Activated CD8-positive, alpha-beta T cell treated with anti-CD3 and anti-CD28 coated beads for 36 hours (primary cell): ENCODE measurements at regions not wholly inside any gene's neighbourhood (a gene's known extent, or its start where the extent isn't known, plus 50 kb on each side); places are given as distances from the start of the nearest gene placed in this dataset.

Experiments used
- ATAC-seq: fragments of 200-7000 bp; cut with Tn5 transposase; one replicate; pipeline ENCODE4 v1.10.0; 2021; ENCODE audit warnings: mild to moderate bottlenecking, moderate library complexity
- CTCF ChIA-PET: fragments of 350-600 bp; sonication (Branson Sonifier 250); formaldehyde crosslinking; loops from one replicate; lab custom pipeline; 2021; ENCODE audit warnings: antibody characterized with exemption; lab: Charles Lee
- POLR2A ChIA-PET: fragments of 350-600 bp; sonication (Branson Sonifier 250); formaldehyde crosslinking; loops from one replicate; lab custom pipeline; 2021; ENCODE audit warnings: antibody characterized with exemption; lab: Charles Lee
- DNase-seq: peaks from one replicate; pipeline ENCODE4 v3.0.0-alpha.2; 2020
- H3K27ac Mint-ChIP-seq: one replicate; pipeline ENCODE4 v1.8.0; 2021; ENCODE audit warnings: mild to moderate bottlenecking, mixed read lengths
- H3K27me3 Mint-ChIP-seq: one replicate; pipeline ENCODE4 v1.8.0; 2021; ENCODE audit warnings: mixed read lengths
- H3K36me3 Mint-ChIP-seq: one replicate; pipeline ENCODE4 v1.8.0; 2021; ENCODE audit warnings: low read depth, mixed read lengths
- H3K4me1 Mint-ChIP-seq: one replicate; pipeline ENCODE4 v1.8.0; 2021; ENCODE audit warnings: low read depth, mixed read lengths
- H3K4me3 Mint-ChIP-seq: one replicate; pipeline ENCODE4 v1.8.0; 2021; ENCODE audit warnings: mild to moderate bottlenecking, moderate library complexity, mixed read lengths
- H3K9me3 Mint-ChIP-seq: one replicate; pipeline ENCODE4 v1.8.0; 2021; ENCODE audit warnings: mixed read lengths
- intact Hi-C: fragments of 100-400 bp; cut with micrococcal nuclease; formaldehyde crosslinking; loops from one replicate; pipeline ENCODE4 v1.10.0; 2022
- TF ChIP-seq, protein P1 (sequence below): fragments of 200-600 bp; IDR thresholded peaks from one replicate; pipeline ENCODE4 v1.8.0; 2022; ENCODE audit warnings: antibody characterized with exemption, mild to moderate bottlenecking

DNA sequence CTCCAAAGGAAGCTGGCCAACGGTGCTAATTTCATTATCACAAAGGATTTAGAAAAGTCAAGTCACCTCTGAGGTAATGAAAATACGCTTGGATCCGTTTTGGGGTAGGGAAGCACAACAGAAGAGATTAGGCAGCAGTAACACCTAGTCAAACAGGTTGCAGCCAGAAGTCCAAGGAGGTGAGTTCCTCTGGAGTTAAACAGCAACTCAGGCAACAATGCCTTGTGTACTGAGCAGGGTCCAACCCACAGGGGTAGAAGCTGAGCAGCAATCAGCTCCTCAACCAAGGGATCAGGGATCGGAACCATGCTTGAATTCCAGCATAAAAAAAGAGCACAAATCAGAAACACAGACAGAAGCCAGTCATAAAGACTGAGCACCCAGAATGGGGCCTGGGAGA is 88.1 kb upstream of the SPRED1 start:
- Mint-ChIP-seq H3K4me3 (no peak overlapping the region), H3K27ac (no peak overlapping the region), H3K27me3 (peaks cover 20% of the 10 kb centered on the region), H3K9me3 (no peaks in the 10 kb centered on the region), H3K36me3 (no peaks in the 10 kb centered on the region), H3K4me1 (no peaks in the 10 kb centered on the region)
- TF ChIP-seq, protein P1, sequence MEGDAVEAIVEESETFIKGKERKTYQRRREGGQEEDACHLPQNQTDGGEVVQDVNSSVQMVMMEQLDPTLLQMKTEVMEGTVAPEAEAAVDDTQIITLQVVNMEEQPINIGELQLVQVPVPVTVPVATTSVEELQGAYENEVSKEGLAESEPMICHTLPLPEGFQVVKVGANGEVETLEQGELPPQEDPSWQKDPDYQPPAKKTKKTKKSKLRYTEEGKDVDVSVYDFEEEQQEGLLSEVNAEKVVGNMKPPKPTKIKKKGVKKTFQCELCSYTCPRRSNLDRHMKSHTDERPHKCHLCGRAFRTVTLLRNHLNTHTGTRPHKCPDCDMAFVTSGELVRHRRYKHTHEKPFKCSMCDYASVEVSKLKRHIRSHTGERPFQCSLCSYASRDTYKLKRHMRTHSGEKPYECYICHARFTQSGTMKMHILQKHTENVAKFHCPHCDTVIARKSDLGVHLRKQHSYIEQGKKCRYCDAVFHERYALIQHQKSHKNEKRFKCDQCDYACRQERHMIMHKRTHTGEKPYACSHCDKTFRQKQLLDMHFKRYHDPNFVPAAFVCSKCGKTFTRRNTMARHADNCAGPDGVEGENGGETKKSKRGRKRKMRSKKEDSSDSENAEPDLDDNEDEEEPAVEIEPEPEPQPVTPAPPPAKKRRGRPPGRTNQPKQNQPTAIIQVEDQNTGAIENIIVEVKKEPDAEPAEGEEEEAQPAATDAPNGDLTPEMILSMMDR: no peak
- POLR2A ChIA-PET: no interaction called here
- intact Hi-C loops: no loop called here
- ATAC-seq: no peak
- DNase-seq: no peak
- CTCF ChIA-PET: no interaction called here

- ATAC-seq (no peak), DNase-seq (no peak)
- no peaks in the 10 kb centered on the region for H3K36me3 Mint-ChIP-seq
- H3K27ac Mint-ChIP-seq: no peak overlapping the region
- ChIA-PET POLR2A (interaction anchor here (0.6 kb wide), 1 partner anchor 774 kb away, joined by 5 read pairs; no protein-coding TSS in a partner anchor), CTCF (interaction anchor here (1.0 kb wide), 1 partner anchor 185 kb away, joined by 3 read pairs; no protein-coding TSS in a partner anchor)
- no peaks in the 10 kb centered on the region for H3K9me3 Mint-ChIP-seq
- H3K27me3 Mint-ChIP-seq: peaks cover 12% of the 10 kb centered on the region
- TF ChIP-seq, protein P1: no peak
- intact Hi-C loops: no loop called here
- H3K4me1 Mint-ChIP-seq: no peaks in the 10 kb centered on the region
- no peak overlapping the region for H3K4me3 Mint-ChIP-seq
Measured at GRCh38 chr15:38168467-38169070, 84.1 kb upstream of the SPRED1 start.

GRCh38 chr15:38171973-38172372 is 80.7 kb upstream of the SPRED1 start:
- Mint-ChIP-seq H3K27ac (no peak overlapping the region), H3K4me3 (no peak overlapping the region), H3K9me3 (no peaks in the 10 kb centered on the region), H3K4me1 (no peaks in the 10 kb centered on the region), H3K36me3 (no peaks in the 10 kb centered on the region), H3K27me3 (peaks cover 8% of the 10 kb centered on the region)
- ChIA-PET CTCF (interaction anchor here (1.2 kb wide), 1 partner anchor 10 kb away, joined by 3 read pairs; no protein-coding TSS in a partner anchor), POLR2A (no interaction called here)
- TF ChIP-seq, protein P1: no peak
- DNase-seq (no peak), ATAC-seq (no peak)
- intact Hi-C loops: no loop called here

DNA sequence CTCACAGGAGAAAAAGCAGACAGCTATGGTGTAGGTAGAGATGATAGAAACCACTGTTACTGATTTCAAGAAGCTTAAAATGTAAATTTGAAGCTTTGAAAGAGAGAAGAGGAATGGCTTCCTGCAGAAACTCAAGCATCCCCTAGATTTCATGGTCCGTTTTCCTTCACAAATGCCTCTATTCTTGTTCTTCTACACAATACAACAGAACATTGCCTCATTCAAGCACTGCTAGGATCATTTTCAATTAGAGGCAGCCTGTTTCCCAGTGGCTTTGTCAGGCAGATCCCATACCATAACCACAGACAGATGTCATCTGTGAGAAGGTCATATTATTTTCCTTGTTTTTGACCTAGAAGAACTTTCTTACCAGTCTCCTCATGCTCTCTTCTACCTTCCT is 77.9 kb upstream of the SPRED1 start:
- H3K27ac Mint-ChIP-seq: no peak overlapping the region
- H3K36me3 Mint-ChIP-seq: no peaks in the 10 kb centered on the region
- intact Hi-C loops: no loop called here
- ATAC-seq (no peak), DNase-seq (no peak)
- TF ChIP-seq, protein P1: no peak
- H3K27me3 Mint-ChIP-seq: peaks cover 13% of the 10 kb centered on the region
- H3K9me3 Mint-ChIP-seq: no peaks in the 10 kb centered on the region
- CTCF ChIA-PET: no interaction called here
- H3K4me1 Mint-ChIP-seq: no peaks in the 10 kb centered on the region
- no peak overlapping the region for H3K4me3 Mint-ChIP-seq
- POLR2A ChIA-PET: no interaction called here

GRCh38 chr15:38176155-38176554 is 76.5 kb upstream of the SPRED1 start:
- ATAC-seq (no peak), DNase-seq (no peak)
- POLR2A ChIA-PET: no interaction called here
- Mint-ChIP-seq H3K27me3 (peaks cover 14% of the 10 kb centered on the region), H3K36me3 (no peaks in the 10 kb centered on the region), H3K4me3 (no peak overlapping the region), H3K4me1 (no peaks in the 10 kb centered on the region), H3K27ac (no peak overlapping the region), H3K9me3 (no peaks in the 10 kb centered on the region)
- intact Hi-C loops: no loop called here
- CTCF ChIA-PET: no interaction called here
- TF ChIP-seq, protein P1: no peak
